Liver (tissue), 8 donors: ENCODE measurements at regions not wholly inside any gene's neighbourhood (a gene's known extent, or its start where the extent isn't known, plus 50 kb on each side); places are given as distances from the start of the nearest gene placed in this dataset.

Experiments
- DNase-seq: peaks from one replicate; pipeline ENCODE4 v3.0.0-alpha.2; 2017; ENCODE audit warnings: low spot score
- H3K27ac ChIP-seq, 2 donors: one replicate each; pipeline ENCODE4 v1.7.0; 2013; ENCODE audit warnings: inconsistent platforms in 2 of 2, low read length in 2 of 2, control low read depth in 1 of 2, low read depth in 1 of 2, mild to moderate bottlenecking in 1 of 2
- H3K27me3 ChIP-seq, 4 donors: one replicate each; pipeline versions ENCODE4 v1.6.1 to v1.7.0; 2013; ENCODE audit warnings: low read length in 3 of 4, inconsistent platforms in 1 of 4, mild to moderate bottlenecking in 1 of 4, moderate library complexity in 1 of 4; ENCODE audit not compliant: control insufficient read depth in 4 of 4, insufficient read depth in 4 of 4
- H3K36me3 ChIP-seq, 4 donors: one replicate each; pipeline versions ENCODE4 v1.6.1 to v1.7.0; 2013; ENCODE audit warnings: low read length in 3 of 4, mild to moderate bottlenecking in 3 of 4, low read depth in 1 of 4, moderate library complexity in 1 of 4; ENCODE audit not compliant: control insufficient read depth in 4 of 4, insufficient read depth in 3 of 4
- H3K4me1 ChIP-seq, 4 donors: one replicate each; pipeline versions ENCODE4 v1.6.1 to v1.7.0; 2013; ENCODE audit warnings: low read length in 3 of 4, mild to moderate bottlenecking in 3 of 4, moderate library complexity in 1 of 4; ENCODE audit not compliant: control insufficient read depth in 4 of 4, insufficient read depth in 4 of 4
- H3K4me3 ChIP-seq, 3 donors: one replicate each; pipeline versions ENCODE4 v1.6.1 to v1.7.0; 2013; ENCODE audit warnings: low read length in 3 of 3, control low read depth in 1 of 3, low read depth in 1 of 3, mild to moderate bottlenecking in 1 of 3
- H3K9ac ChIP-seq, 2 donors: one replicate each; pipeline ENCODE4 v1.7.0; 2013; ENCODE audit warnings: low read length in 2 of 2, mild to moderate bottlenecking in 2 of 2, moderate library complexity in 2 of 2, control low read depth in 1 of 2, low read depth in 1 of 2
- H3K9me3 ChIP-seq, 4 donors: one replicate each; pipeline versions ENCODE4 v1.6.1 to v1.7.0; 2013; ENCODE audit warnings: low read length in 3 of 4; ENCODE audit not compliant: control insufficient read depth in 4 of 4
- ATF3 ChIP-seq: IDR thresholded peaks from 2 replicates; pipeline ENCODE4 v1.6.1; 2016; ENCODE audit warnings: antibody characterized with exemption
- CTCF ChIP-seq: fragments of 150-350 bp; IDR thresholded peaks from 2 replicates; pipeline ENCODE4 v1.5.1; 2017; ENCODE audit warnings: improper control_type of control experiment, low read depth, low read length; ENCODE audit not compliant: missing input control
- EGR1 ChIP-seq, 2 donors: IDR thresholded peaks; 2 replicates each; pipeline ENCODE4 v1.6.1; 2016 to 2018; ENCODE audit warnings: antibody characterized with exemption in 2 of 2, low read depth in 2 of 2
- FOXA1 ChIP-seq: IDR thresholded peaks from 2 replicates; pipeline ENCODE4 v1.6.1; 2016; ENCODE audit warnings: antibody characterized with exemption
- FOXA2 ChIP-seq: IDR thresholded peaks from 2 replicates; pipeline ENCODE4 v1.6.1; 2016; ENCODE audit warnings: antibody characterized with exemption
- GABPA ChIP-seq, 2 donors: IDR thresholded peaks in 1 of 2; conservative IDR thresholded peaks in 1 of 2; 2 replicates each; pipeline ENCODE4 v1.6.1; 2016; ENCODE audit warnings: antibody characterized with exemption in 2 of 2, mild to moderate bottlenecking in 1 of 2, moderate library complexity in 1 of 2
- HNF4A ChIP-seq, 2 donors: conservative IDR thresholded peaks; 2 replicates each; pipeline ENCODE4 v1.6.1; 2016; ENCODE audit warnings: antibody characterized with exemption in 2 of 2, mild to moderate bottlenecking in 2 of 2
- HNF4G ChIP-seq: IDR thresholded peaks from 2 replicates; pipeline ENCODE4 v1.6.1; 2016; ENCODE audit warnings: antibody characterized with exemption
- JUND ChIP-seq, 2 donors: IDR thresholded peaks; 2 replicates each; pipeline ENCODE4 v1.6.1; 2016; ENCODE audit warnings: antibody characterized with exemption in 2 of 2
- NR2F2 ChIP-seq: IDR thresholded peaks from 2 replicates; pipeline ENCODE4 v1.6.1; 2016; ENCODE audit warnings: antibody characterized with exemption
- RAD21 ChIP-seq, 2 donors: IDR thresholded peaks; 2 replicates each; pipeline ENCODE4 v1.6.1; 2016; ENCODE audit warnings: antibody characterized with exemption in 2 of 2, mild to moderate bottlenecking in 2 of 2
- REST ChIP-seq: IDR thresholded peaks from 2 replicates; pipeline ENCODE4 v1.6.1; 2016; ENCODE audit warnings: antibody characterized with exemption, mild to moderate bottlenecking
- RXRA ChIP-seq, 2 donors: IDR thresholded peaks; 2 replicates each; pipeline ENCODE4 v1.6.1; 2017 to 2018; ENCODE audit warnings: antibody characterized with exemption in 2 of 2, mild to moderate bottlenecking in 1 of 2
- SP1 ChIP-seq: IDR thresholded peaks from 2 replicates; pipeline ENCODE4 v1.6.1; 2018; ENCODE audit warnings: antibody characterized with exemption, mild to moderate bottlenecking
- TAF1 ChIP-seq: conservative IDR thresholded peaks from 2 replicates; pipeline ENCODE4 v1.6.1; 2016; ENCODE audit warnings: antibody characterized with exemption, mild to moderate bottlenecking
- YY1 ChIP-seq: IDR thresholded peaks from 2 replicates; pipeline ENCODE4 v1.6.1; 2016; ENCODE audit warnings: antibody characterized with exemption, mild to moderate bottlenecking
- WGBS: extraction: QIAGEN DNeasy Blood & Tissue Kit; methylation state at CpG from one replicate; pipeline ENCODE4 v1.1.7; 2013; 5-methylcytosine and 5-hydroxymethylcytosine counted together
- TF ChIP-seq, protein P1 (sequence below): IDR thresholded peaks from 2 replicates; pipeline ENCODE4 v1.6.1; 2016; ENCODE audit warnings: antibody characterized with exemption
- TF ChIP-seq, protein P2 (sequence below): IDR thresholded peaks from 2 replicates; pipeline ENCODE4 v1.6.1; 2016; ENCODE audit warnings: antibody characterized with exemption
- donor health status: healthy.
- donor health status: healthy.
- donor health status: healthy.
- donor health status: healthy.
- donor health status: healthy.

DNA sequence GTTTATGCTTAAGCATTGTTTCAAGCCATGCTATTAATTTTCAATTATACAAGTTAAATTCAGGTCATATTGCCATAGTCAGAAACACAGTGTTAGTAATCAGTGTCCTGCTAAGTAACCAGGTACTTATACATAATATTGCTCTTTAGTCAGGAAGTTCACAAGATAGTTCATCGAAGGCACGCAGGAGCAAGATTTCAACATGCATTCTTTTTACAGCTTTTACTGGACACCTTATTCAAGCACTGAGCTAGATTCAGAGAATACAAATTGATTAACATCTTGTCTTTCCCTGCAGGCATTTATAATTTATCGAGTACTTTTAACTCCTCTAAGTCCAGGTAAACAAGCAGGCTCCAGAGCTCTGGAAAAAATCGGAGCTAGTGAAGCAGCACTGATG lies 202.3 kb upstream of the BRINP3 start:
- no peak for DNase-seq
- Histone ChIP-seq H3K9me3 (no peaks in the 10 kb centered on the region), H3K27me3 (no peaks in the 10 kb centered on the region), H3K4me3 (no peak overlapping the region), H3K36me3 (no peaks in the 10 kb centered on the region), H3K4me1 (no peaks in the 10 kb centered on the region), H3K27ac (no peak overlapping the region), H3K9ac (no peak overlapping the region)
- 79% methylated on average over 4 of the region's 4 CpGs for WGBS
- TF ChIP-seq SP1 (no peak), HNF4A (conservative IDR thresholded peaks at IDR 0.05) (no peak), GABPA (IDR thresholded peaks at IDR 0.05 in 1 of 2, conservative IDR thresholded peaks at IDR 0.05 in 1 of 2) (no peak), YY1 (no peak), RAD21 (IDR thresholded peaks at IDR 0.05) (no peak), CTCF (no peak), REST (no peak), EGR1 (IDR thresholded peaks at IDR 0.05; ENCODE audit: low read depth in 2 of 2) (no peak), NR2F2 (no peak), RXRA (IDR thresholded peaks at IDR 0.05) (no peak), JUND (IDR thresholded peaks at IDR 0.05) (no peak), FOXA1 (no peak), ATF3 (no peak), HNF4G (no peak), TAF1 (no peak)
- TF ChIP-seq, protein P1, sequence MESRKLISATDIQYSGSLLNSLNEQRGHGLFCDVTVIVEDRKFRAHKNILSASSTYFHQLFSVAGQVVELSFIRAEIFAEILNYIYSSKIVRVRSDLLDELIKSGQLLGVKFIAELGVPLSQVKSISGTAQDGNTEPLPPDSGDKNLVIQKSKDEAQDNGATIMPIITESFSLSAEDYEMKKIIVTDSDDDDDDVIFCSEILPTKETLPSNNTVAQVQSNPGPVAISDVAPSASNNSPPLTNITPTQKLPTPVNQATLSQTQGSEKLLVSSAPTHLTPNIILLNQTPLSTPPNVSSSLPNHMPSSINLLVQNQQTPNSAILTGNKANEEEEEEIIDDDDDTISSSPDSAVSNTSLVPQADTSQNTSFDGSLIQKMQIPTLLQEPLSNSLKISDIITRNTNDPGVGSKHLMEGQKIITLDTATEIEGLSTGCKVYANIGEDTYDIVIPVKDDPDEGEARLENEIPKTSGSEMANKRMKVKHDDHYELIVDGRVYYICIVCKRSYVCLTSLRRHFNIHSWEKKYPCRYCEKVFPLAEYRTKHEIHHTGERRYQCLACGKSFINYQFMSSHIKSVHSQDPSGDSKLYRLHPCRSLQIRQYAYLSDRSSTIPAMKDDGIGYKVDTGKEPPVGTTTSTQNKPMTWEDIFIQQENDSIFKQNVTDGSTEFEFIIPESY: no peak
- TF ChIP-seq, protein P2, sequence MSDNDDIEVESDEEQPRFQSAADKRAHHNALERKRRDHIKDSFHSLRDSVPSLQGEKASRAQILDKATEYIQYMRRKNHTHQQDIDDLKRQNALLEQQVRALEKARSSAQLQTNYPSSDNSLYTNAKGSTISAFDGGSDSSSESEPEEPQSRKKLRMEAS: no peak

GRCh38 chr1:190685676-190686075 lies 208.0 kb upstream of the BRINP3 start:
- Histone ChIP-seq H3K27me3 (no peaks in the 10 kb centered on the region), H3K36me3 (no peaks in the 10 kb centered on the region), H3K4me3 (no peak overlapping the region), H3K9ac (no peak overlapping the region), H3K9me3 (no peaks in the 10 kb centered on the region), H3K4me1 (no peaks in the 10 kb centered on the region), H3K27ac (no peak overlapping the region)
- WGBS: 64% methylated on average over 4 of the region's 4 CpGs
- no peak for DNase-seq
- TF ChIP-seq GABPA (IDR thresholded peaks at IDR 0.05 in 1 of 2, conservative IDR thresholded peaks at IDR 0.05 in 1 of 2) (no peak), FOXA1 (no peak), SP1 (no peak), FOXA2 (no peak), ATF3 (no peak), EGR1 (IDR thresholded peaks at IDR 0.05; ENCODE audit: low read depth in 2 of 2) (no peak), YY1 (no peak), HNF4A (conservative IDR thresholded peaks at IDR 0.05) (no peak), RAD21 (IDR thresholded peaks at IDR 0.05) (no peak), HNF4G (no peak), JUND (IDR thresholded peaks at IDR 0.05) (no peak), RXRA (IDR thresholded peaks at IDR 0.05) (no peak), NR2F2 (no peak), TAF1 (no peak), REST (no peak)
- TF ChIP-seq, protein P1: no peak
